ENCODE measurements at regions not wholly inside any gene's neighbourhood (a gene's known extent, or its start where the extent isn't known, plus 50 kb on each side); places are given as distances from the start of the nearest gene placed in this dataset.

- no peak for DNase-seq
Observed at GRCh38 chr1:175894581-175894980, 151.2 kb upstream of the TNR start.

- no peak for DNase-seq
Observed at GRCh38 chr1:175893192-175893591, 149.8 kb upstream of the TNR start.

- DNase-seq = no peak
Observed at GRCh38 chr1:175892686-175893085, 149.3 kb upstream of the TNR start.

GRCh38 chr1:175891783-175892309 is 148.5 kb upstream of the TNR start:
- DNase-seq = no peak

GRCh38 chr1:175890958-175891357 is 147.6 kb upstream of the TNR start:
- DNase-seq = no peak

GRCh38 chr1:175889848-175890247 is 146.5 kb upstream of the TNR start:
- DNase-seq = no peak

GRCh38 chr1:175888996-175889395 is 145.6 kb upstream of the TNR start:
- no peak for DNase-seq

GRCh38 chr1:175887981-175888428 is 144.6 kb upstream of the TNR start:
- peak; percentile 37 for DNase-seq

GRCh38 chr1:175887521-175887920 is 144.1 kb upstream of the TNR start:
- DNase-seq = no peak

- peak; percentile 36 for DNase-seq
Observed at GRCh38 chr1:175885326-175885725, 141.9 kb upstream of the TNR start.

GRCh38 chr1:175884369-175884768 is 141.0 kb upstream of the TNR start:
- no peak for DNase-seq

- DNase-seq = no peak
Observed at GRCh38 chr1:175882192-175882591, 138.8 kb upstream of the TNR start.

GRCh38 chr1:175881246-175881976 is 138.0 kb upstream of the TNR start:
- no peak for DNase-seq

GRCh38 chr1:175878775-175879174 is 135.4 kb upstream of the TNR start:
- no peak for DNase-seq

GRCh38 chr1:175877939-175878737 is 134.7 kb upstream of the TNR start:
- DNase-seq = no peak

- no peak for DNase-seq
Observed at GRCh38 chr1:175875556-175875955, 132.2 kb upstream of the TNR start.

- DNase-seq = no peak
Observed at GRCh38 chr1:175874081-175874480, 130.7 kb upstream of the TNR start.

- no peak for DNase-seq
Observed at GRCh38 chr1:175873290-175873935, 130.0 kb upstream of the TNR start.

GRCh38 chr1:175872588-175872987 is 129.2 kb upstream of the TNR start:
- no peak for DNase-seq

- no peak for DNase-seq
Observed at GRCh38 chr1:175871647-175872046, 128.3 kb upstream of the TNR start.

GRCh38 chr1:175870217-175870616 is 126.8 kb upstream of the TNR start:
- DNase-seq = no peak

- no peak for DNase-seq
Observed at GRCh38 chr1:175866776-175867175, 123.4 kb upstream of the TNR start.

GRCh38 chr1:175865041-175865766 is 121.8 kb upstream of the TNR start:
- DNase-seq = no peak
